Prostate gland (tissue), 2 donors: ENCODE measurements at regions not wholly inside any gene's neighbourhood (a gene's known extent, or its start where the extent isn't known, plus 50 kb on each side); places are given as distances from the start of the nearest gene placed in this dataset.

Experiments used
- DNase-seq: peaks from one replicate; pipeline ENCODE4 v3.0.0-alpha.2; 2019; ENCODE audit warnings: low spot score
- H3K27ac ChIP-seq, 2 donors: fragments of 200-600 bp; sonication (generic); 2 replicates each; pipeline ENCODE4 v1.5.1; 2017 to 2019
- H3K27me3 ChIP-seq: fragments of 200-600 bp; sonication (generic); replicated peaks from 2 replicates; pipeline ENCODE4 v1.5.1; 2019; ENCODE audit not compliant: insufficient read depth
- H3K36me3 ChIP-seq, 2 donors: fragments of 200-600 bp; sonication (generic); 1 replicate in 1 of 2; 2 replicates in 1 of 2; pipeline versions ENCODE4 v1.5.1 to v1.8.1; 2017 to 2019
- H3K4me1 ChIP-seq: fragments of 200-600 bp; sonication (generic); replicated peaks from 2 replicates; pipeline ENCODE4 v1.5.1; 2019
- H3K4me3 ChIP-seq, 2 donors: fragments of 200-600 bp; sonication (generic); 2 replicates each; pipeline ENCODE4 v1.5.1; 2017 to 2019
- H3K9me3 ChIP-seq: fragments of 200-600 bp; sonication (generic); 2 replicates; pipeline ENCODE4 v1.5.1; 2017
- CTCF ChIP-seq, 4 experiments: fragments of 200-600 bp in 2 of 4; fragments of 450-650 bp in 2 of 4; sonication (generic) in 2 of 4; IDR thresholded peaks; 1 replicate in 3 of 4; 2 replicates in 1 of 4; pipeline ENCODE4 v1.5.1; 2016 to 2019; ENCODE audit warnings: antibody characterized with exemption in 4 of 4, mild to moderate bottlenecking in 2 of 4, moderate library complexity in 2 of 4
- POLR2A ChIP-seq: fragments of 450-650 bp; IDR thresholded peaks from one replicate; pipeline ENCODE4 v1.6.1; 2016; ENCODE audit warnings: antibody characterized with exemption, mild to moderate bottlenecking
- POLR2AphosphoS5 ChIP-seq: sonication (generic); formaldehyde crosslinking; IDR thresholded peaks from one replicate; pipeline ENCODE4 v1.6.1; 2017; ENCODE audit warnings: antibody characterized with exemption
- WGBS: methylation state at CpG from one replicate; pipeline ENCODE4 v1.1.5; 2018; 5-methylcytosine and 5-hydroxymethylcytosine counted together
- intact Hi-C: fragments of 100-400 bp; cut with DNase I; formaldehyde crosslinking; loops from one replicate; pipeline ENCODE4 v1.14.2; 2022

- no peaks in the 10 kb centered on the region for H3K27me3 ChIP-seq
- 91% methylated on average over 5 of the region's 5 CpGs for WGBS
- TF ChIP-seq CTCF (IDR thresholded peaks at IDR 0.05) (no peak), POLR2AphosphoS5 (no peak), POLR2A (no peak)
- no peaks in the 10 kb centered on the region for H3K36me3 ChIP-seq
- H3K4me1 ChIP-seq: no peaks in the 10 kb centered on the region
- no peak overlapping the region for H3K4me3 ChIP-seq
- H3K27ac ChIP-seq: no peak overlapping the region
- no peaks in the 10 kb centered on the region for H3K9me3 ChIP-seq
- intact Hi-C loops: no loop called here
- DNase-seq: no peak
Observed at GRCh38 chr3:156620901-156621300, 53.5 kb upstream of the TIPARP start.

- Histone ChIP-seq H3K4me3 (no peak overlapping the region), H3K27me3 (no peaks in the 10 kb centered on the region), H3K9me3 (no peaks in the 10 kb centered on the region), H3K4me1 (no peaks in the 10 kb centered on the region), H3K27ac (no peak overlapping the region), H3K36me3 (no peaks in the 10 kb centered on the region)
- no peak for DNase-seq
- WGBS: 72% methylated on average over 2 of the region's 2 CpGs
- TF ChIP-seq CTCF (IDR thresholded peaks at IDR 0.05) (no peak), POLR2A (no peak), POLR2AphosphoS5 (no peak)
- intact Hi-C loops: no loop called here
Observed at GRCh38 chr3:156620260-156620659, 54.1 kb upstream of the TIPARP start.

- no peaks in the 10 kb centered on the region for H3K27me3 ChIP-seq
- no peak for TF ChIP-seq POLR2AphosphoS5
- TF ChIP-seq POLR2A: no peak
- TF ChIP-seq CTCF (IDR thresholded peaks at IDR 0.05): no peak
- H3K36me3 ChIP-seq: no peaks in the 10 kb centered on the region
- no peaks in the 10 kb centered on the region for H3K9me3 ChIP-seq
- no peak overlapping the region for H3K27ac ChIP-seq
- intact Hi-C loops: no loop called here
- WGBS: 69% methylated on average over 2 of the region's 2 CpGs
- no peak overlapping the region for H3K4me3 ChIP-seq
- DNase-seq: no peak
- no peaks in the 10 kb centered on the region for H3K4me1 ChIP-seq
Observed at GRCh38 chr3:156619376-156619775, 55.0 kb upstream of the TIPARP start.

- Histone ChIP-seq H3K27ac (no peak overlapping the region), H3K4me3 (no peak overlapping the region), H3K27me3 (no peaks in the 10 kb centered on the region), H3K36me3 (no peaks in the 10 kb centered on the region), H3K4me1 (no peaks in the 10 kb centered on the region), H3K9me3 (no peaks in the 10 kb centered on the region)
- intact Hi-C loops: no loop called here
- no peak for TF ChIP-seq POLR2A
- TF ChIP-seq CTCF (IDR thresholded peaks at IDR 0.05): no peak
- no peak for TF ChIP-seq POLR2AphosphoS5
- no peak for DNase-seq
Observed at GRCh38 chr3:156617781-156618180, 56.6 kb upstream of the TIPARP start.

- H3K27ac ChIP-seq: no peak overlapping the region
- H3K9me3 ChIP-seq: no peaks in the 10 kb centered on the region
- DNase-seq: no peak
- intact Hi-C loops: no loop called here
- no peaks in the 10 kb centered on the region for H3K27me3 ChIP-seq
- no peak overlapping the region for H3K4me3 ChIP-seq
- TF ChIP-seq CTCF (IDR thresholded peaks at IDR 0.05) (no peak), POLR2A (no peak), POLR2AphosphoS5 (no peak)
- no peaks in the 10 kb centered on the region for H3K4me1 ChIP-seq
- no peaks in the 10 kb centered on the region for H3K36me3 ChIP-seq
Observed at GRCh38 chr3:156617145-156617544, 57.2 kb upstream of the TIPARP start.
